Limb (tissue), 2 donors: ENCODE measurements at regions not wholly inside any gene's neighbourhood (a gene's known extent, or its start where the extent isn't known, plus 50 kb on each side); places are given as distances from the start of the nearest gene placed in this dataset.
"Not testable (repeated sequence)": the region's sequence is repeated elsewhere in the genome, so short reads cannot be mapped to it uniquely, and the experiment has no call there.

Experiments used
- DNase-seq, 2 donors: peaks; one replicate each; pipeline ENCODE4 v3.0.0-alpha.2; 2016; ENCODE audit errors: extremely low spot score in 2 of 2

GRCh38 chr7:26061678-26062603 is 90.1 kb upstream of the NFE2L3 start:
- peak; percentile 61 to 79 for DNase-seq

DNA sequence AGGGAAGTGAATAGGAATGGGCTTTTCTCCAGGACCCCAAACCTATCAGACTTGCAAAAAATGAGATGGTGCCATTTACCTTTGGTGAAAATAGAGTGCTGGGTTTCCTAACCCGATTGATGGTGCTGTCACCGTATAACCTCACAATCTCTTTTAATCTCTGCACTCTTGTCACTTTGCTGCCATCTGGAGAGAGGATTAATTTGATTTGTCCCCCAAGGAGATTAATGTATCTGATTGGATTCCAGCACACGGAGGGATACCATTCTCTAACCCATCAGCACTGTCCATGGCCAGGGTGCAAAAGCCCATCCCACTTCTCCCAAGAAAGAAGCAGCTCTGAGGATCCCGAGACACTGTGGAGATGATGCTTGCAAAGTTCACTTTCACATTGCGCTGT is 86.3 kb upstream of the NFE2L3 start:
- no peak for DNase-seq

GRCh38 chr7:26066736-26067135 is 85.3 kb upstream of the NFE2L3 start:
- DNase-seq: no peak

GRCh38 chr7:26070290-26070689 is 81.7 kb upstream of the NFE2L3 start:
- no peak for DNase-seq

DNA sequence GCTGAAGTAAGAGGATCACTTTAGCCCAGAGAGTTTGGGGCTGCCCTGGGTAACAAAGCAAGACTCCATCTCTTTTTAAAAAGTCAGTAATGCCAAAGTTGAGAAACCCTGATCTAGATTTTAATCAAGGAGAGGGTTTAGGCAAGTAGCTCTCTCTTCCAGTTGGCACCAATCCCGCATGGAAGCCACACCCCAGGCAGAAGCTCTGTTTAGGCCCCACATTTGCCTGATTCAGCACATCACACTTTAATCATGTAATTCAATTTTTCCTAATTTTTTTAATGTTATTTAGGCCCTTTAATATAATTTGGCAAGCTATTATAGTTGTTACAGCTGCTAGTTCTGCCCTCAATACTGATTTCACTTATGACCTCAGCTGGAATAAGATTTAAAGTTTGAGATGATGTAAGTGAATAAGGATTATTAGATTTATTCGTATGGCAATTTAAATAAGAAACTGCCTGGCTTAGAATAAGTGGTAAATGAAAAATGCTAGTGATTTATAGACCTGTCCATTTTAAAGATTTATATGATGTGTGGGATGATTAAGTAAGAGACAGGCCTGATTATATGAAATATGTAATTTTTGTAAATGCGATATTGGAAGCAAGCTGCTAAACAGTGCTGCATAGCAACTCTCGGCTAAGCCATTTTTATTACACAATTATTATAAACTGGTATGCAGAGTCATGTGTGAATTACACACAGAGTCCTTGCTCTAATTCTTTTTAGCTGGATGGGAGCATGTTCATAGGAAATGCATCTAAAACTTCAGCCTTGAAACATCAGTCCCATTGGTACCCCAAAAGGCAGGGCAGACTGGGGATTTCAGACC is 80.2 kb upstream of the NFE2L3 start:
- DNase-seq: no peak

DNA sequence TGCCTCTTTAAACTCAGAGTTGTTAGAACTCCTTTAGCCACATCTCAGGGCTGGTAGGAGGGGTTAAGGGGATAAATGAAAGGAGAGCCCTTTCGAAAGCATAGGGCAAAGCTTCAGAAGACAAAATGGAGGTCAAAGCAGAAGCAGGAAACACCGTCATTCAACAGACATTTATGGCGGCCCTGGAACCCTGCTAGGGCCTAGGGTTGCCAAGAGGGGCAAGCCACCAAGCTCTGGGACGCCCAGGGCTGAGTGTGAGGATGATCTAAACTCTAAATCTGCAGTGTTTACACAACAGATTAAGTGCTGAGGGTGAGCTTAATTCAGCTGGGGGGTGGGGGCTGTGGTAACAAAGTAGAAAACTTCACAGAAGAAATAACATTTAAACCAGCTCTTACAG is 79.0 kb upstream of the NFE2L3 start:
- no peak for DNase-seq

- DNase-seq: no peak
Measured at GRCh38 chr7:26074919-26075318, 77.1 kb upstream of the NFE2L3 start.

DNA sequence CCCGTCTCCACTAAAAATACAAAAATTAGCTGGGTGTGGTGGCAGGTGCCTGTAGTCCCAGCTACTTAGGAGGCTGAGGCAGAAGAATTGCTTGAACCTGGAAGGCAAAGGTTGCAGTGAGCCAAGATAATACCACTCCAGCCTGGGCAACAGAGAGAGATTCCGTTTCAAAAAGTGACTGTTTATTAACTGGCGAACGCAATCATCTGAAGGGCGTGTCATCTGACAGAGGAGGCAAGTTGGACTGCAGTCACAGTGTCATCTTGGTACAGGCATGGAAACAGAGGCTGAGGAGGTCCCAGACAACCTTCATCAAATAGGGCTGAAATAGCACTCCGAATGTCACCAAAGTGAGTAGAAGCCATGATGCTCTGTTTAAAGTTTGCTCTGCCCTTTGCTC is 75.3 kb upstream of the NFE2L3 start:
- no peak for DNase-seq

DNA sequence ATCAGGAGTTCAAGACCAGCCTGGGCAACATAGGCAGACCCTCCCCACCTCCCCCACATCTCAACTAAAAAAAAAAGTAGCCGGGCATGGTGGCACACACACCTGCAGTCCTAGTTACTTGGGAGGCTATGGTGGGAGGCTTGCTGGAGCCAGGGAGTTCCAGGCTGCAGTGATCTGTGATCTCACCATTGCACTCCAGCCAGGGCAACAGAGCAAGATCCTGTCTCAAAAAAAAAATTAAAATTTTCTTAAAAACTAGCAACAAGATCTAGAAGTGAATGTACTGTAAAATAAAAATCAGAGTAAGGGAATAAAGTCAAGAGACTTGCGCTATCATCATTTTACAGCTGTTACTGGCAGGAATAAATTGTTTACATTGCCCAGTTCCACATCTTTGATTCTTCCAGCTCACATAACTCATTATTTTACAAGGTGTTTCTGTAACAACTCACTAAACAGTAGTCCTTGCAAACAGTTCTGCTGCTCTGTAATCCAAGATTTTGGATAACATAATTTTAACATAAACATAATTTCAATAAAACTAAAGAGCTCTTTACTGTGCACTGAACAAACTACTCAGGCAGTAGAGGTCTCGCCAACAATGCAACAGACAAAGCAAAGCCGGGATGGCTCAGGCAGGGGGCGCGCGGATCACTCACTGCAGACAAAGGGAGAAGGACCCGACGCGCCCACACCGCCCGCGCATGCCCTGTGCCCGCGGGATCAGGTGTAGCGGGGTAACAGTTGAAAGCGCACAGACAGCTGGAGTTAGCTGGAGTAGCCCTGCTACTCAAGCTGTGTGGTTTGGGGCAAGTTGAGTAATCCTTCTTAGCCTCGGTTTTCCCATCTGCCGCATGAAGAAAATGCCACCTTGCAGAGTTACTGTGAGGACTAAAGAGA is 73.3 kb upstream of the NFE2L3 start:
- DNase-seq: peak; percentile 40 to 84

- no peak for DNase-seq
Measured at GRCh38 chr7:26081638-26082037, 70.4 kb upstream of the NFE2L3 start.

DNA sequence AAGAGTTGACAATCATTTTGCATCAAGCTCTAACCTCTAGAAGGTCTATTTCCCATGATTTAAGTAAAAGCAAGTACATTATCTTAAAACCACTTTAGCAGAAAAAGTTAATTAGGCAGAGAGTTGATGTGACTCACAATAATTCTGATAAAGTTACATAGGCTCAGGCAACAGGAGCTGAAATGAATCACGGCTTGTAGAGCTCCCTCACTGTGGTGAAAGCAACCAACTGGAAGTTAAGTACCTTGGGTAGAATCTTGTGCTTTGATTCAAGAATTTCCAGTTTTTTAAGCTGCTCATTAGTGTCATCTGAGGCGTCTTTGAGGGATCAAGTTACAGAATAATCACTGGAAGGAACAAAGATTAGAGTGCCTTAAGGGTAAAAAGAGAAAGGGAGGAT is 68.9 kb upstream of the NFE2L3 start:
- DNase-seq: no peak

DNA sequence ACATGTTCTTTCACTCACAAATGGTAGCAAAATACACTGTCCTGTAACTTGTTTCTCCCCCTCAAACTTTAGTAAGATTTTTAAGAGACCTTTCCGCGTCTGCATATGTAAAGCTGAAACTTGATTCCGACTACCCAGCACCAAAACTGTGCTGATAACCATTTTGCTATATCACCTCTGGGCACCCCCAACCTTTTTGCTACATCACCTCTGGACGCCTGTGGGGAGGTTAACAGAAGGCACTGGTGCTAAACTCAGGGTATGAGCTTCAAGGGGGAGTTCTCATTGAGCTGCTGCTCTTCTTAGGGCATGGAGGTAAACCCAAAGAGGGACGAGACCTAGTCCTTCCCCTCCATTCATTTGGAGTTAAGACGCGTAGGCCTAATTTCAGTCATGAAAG is 67.6 kb upstream of the NFE2L3 start:
- DNase-seq: no peak

DNA sequence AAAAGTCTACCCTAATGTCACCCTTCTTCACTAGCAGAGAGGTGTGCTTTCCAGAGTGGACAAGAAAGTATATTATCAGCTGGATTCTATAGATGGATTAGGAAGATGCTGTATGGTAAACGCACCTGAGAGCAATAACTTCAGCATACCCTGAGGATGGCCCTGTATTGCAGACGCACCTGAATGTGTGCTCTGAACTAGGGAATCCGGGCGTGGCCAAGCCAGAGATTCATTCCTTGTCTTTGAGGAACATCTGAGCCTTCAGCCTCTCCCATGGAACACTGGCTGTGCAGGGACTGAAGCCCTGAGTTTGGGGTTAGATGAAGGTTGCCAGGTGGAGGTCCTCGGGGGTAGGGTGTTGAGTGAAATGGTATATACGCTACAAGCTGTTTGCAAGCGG is 66.2 kb upstream of the NFE2L3 start:
- DNase-seq: no peak

DNA sequence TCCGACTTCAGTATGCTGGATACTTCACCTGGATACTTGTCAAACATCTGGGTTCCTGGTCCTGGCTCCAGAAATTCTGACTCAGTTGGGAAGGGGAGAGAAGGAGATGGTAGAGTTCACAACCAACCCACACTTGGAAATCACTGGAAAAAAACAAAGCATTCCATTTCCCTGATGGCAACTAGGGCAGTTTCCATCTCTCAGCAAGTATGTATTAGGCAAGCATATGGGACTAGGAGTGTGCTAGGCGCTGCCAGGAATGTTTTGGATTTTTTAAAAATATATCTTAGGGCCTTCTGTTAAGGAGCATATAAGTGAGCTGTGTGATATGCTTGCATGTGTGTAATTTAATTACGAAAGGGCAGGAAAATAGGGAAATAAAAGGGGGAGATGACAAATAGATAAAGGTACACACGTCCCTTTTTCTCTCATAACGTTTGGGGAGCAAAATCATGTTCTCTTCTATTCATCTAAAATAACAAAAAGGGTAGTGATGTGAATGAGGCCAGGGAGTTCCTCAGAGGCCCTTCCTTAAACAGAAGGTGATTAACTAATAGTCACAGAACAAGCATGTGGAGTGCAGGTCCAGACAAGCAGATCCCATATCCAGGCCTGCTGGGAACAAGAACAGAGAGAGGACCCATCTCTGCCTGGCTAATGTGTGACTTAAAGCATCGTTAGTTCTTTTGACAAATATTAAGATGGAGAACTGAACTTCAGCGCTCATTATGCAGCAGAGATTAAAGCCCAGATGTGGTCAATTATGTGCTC is 64.5 kb upstream of the NFE2L3 start:
- no peak for DNase-seq

DNA sequence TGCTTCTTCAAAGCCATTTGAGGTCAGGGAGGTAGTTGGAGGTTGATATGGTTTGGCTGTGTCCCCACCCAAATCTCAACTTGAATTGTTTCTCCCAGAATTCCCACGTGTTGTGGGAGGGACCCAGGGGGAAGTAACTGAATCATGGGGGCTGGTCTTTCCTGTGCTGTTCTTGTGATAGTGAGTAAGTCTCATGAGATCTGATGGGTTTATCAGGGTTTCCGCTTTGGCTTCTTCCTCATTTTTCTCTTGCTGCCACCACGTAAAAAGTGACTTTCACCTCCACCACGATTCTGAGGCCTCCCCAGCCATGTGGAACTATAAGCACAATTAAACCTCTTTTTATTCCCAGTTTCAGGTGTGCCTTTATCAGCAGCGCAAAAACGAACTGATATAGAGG is 62.5 kb upstream of the NFE2L3 start:
- DNase-seq: not testable (repeated sequence)

DNA sequence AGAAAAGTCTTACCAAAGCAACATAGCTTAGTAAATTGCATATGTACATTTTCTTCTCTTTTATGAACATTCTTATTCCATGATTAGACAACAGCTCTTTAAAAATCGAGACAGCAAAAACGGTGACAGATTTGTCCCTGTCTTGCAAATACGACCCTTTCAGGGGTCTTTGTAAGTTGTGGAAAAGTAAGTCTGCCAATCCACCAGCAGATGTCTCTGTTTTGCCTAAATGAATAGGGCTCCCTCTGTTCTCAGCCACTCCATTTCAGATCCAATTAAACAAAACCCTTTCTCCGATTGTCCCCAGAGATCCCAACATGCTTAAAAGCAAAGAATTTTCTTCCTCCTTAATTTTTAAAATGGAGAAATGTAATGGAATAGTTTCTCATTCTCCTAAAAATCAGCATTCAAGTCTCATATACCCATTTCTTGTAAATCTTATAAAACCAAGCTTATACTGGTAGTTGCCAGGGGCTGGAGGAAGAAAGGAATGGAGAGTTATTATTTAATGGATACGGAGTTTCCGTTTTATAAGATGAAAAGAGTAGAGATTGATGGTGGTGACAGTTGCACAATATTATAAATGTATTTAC is 61.0 kb upstream of the NFE2L3 start:
- peak in 1 of 2 donors; percentile 84 for DNase-seq

DNA sequence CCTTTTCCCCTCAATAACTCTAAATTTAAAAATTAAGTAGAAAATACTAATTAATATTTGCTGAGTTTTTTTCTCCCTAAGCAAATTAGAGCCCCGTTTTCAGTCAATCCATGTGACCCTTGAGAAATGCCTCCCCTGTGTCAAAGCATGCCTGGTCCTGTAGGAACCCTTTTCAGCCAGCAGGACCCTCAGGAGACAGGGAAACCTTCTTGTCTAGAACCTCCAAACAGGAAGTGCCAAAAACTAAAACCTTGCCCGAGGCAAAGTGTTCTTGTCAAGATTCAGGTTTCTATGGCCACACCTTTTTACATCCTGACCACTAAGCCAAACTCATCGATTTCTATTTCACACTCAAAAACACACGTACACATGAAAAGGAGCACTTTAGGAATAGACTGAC is 60.1 kb upstream of the NFE2L3 start:
- no peak for DNase-seq

DNA sequence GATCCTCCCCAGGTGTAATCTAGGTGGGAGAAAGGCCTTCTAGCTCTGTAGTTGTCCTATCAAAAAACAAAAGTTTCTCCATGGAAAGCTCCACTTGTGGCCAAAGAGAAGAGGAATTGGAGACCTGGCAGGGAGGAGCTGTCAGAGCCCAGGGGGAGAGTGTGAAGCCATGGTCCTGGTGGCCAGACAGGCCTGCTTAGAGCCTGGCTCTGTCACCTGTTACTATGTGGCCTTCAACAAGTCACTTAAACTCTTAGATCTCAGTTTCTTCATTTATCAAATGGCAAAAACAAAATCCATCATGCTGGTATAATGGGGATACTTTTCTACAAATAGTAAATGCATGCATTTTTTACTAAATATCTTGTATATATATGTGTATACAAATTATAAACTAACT is 59.0 kb upstream of the NFE2L3 start:
- DNase-seq: no peak

GRCh38 chr7:26096136-26096535 is 55.9 kb upstream of the NFE2L3 start:
- DNase-seq: no peak
